ENCODE measurements at regions not wholly inside any gene's neighbourhood (a gene's known extent, or its start where the extent isn't known, plus 50 kb on each side); places are given as distances from the start of the nearest gene placed in this dataset.

- DNase-seq = no peak
- H3K9me3 Mint-ChIP-seq (ENCODE audit: unreplicated experiment) = no peaks in the 10 kb centered on the region
- peaks cover 9% of the 10 kb centered on the region for H3K36me3 Mint-ChIP-seq (ENCODE audit: unreplicated experiment)
- no peak for TF ChIP-seq CTCF (IDR thresholded peaks at IDR 0.05; ENCODE audit: partially characterized antibody, unreplicated experiment)
- H3K27ac Mint-ChIP-seq (ENCODE audit: unreplicated experiment) = no peak overlapping the region
- no peaks in the 10 kb centered on the region for H3K4me1 Mint-ChIP-seq (ENCODE audit: low read depth, unreplicated experiment)
- H3K27me3 Mint-ChIP-seq (ENCODE audit: unreplicated experiment) = no peaks in the 10 kb centered on the region
- H3K4me3 Mint-ChIP-seq (ENCODE audit: unreplicated experiment) = no peak overlapping the region
These were observed 95.1 kb upstream of the LMCD1 start for GRCh38 chr3:8406479-8406878.

GRCh38 chr3:8413337-8413926, 88.2 kb upstream of the LMCD1 start:
- no peak overlapping the region for H3K4me3 Mint-ChIP-seq (ENCODE audit: unreplicated experiment)
- TF ChIP-seq CTCF (IDR thresholded peaks at IDR 0.05; ENCODE audit: partially characterized antibody, unreplicated experiment) = no peak
- no peaks in the 10 kb centered on the region for H3K27me3 Mint-ChIP-seq (ENCODE audit: unreplicated experiment)
- H3K27ac Mint-ChIP-seq (ENCODE audit: unreplicated experiment) = no peak overlapping the region
- H3K36me3 Mint-ChIP-seq (ENCODE audit: unreplicated experiment) = no peaks in the 10 kb centered on the region
- no peaks in the 10 kb centered on the region for H3K9me3 Mint-ChIP-seq (ENCODE audit: unreplicated experiment)
- no peaks in the 10 kb centered on the region for H3K4me1 Mint-ChIP-seq (ENCODE audit: low read depth, unreplicated experiment)
- no peak for DNase-seq

- Mint-ChIP-seq H3K9me3 (ENCODE audit: unreplicated experiment) (no peaks in the 10 kb centered on the region), H3K27me3 (ENCODE audit: unreplicated experiment) (no peaks in the 10 kb centered on the region), H3K27ac (ENCODE audit: unreplicated experiment) (no peak overlapping the region), H3K4me3 (ENCODE audit: unreplicated experiment) (no peak overlapping the region), H3K36me3 (ENCODE audit: unreplicated experiment) (no peaks in the 10 kb centered on the region), H3K4me1 (ENCODE audit: low read depth, unreplicated experiment) (no peaks in the 10 kb centered on the region)
- no peak for DNase-seq
- TF ChIP-seq CTCF (IDR thresholded peaks at IDR 0.05; ENCODE audit: partially characterized antibody, unreplicated experiment) = no peak
These were observed 84.7 kb upstream of the LMCD1 start for GRCh38 chr3:8416965-8417364.

- no peak for TF ChIP-seq CTCF (IDR thresholded peaks at IDR 0.05; ENCODE audit: partially characterized antibody, unreplicated experiment)
- Mint-ChIP-seq H3K27ac (ENCODE audit: unreplicated experiment) (no peak overlapping the region), H3K4me1 (ENCODE audit: low read depth, unreplicated experiment) (no peaks in the 10 kb centered on the region), H3K9me3 (ENCODE audit: unreplicated experiment) (peaks cover 1% of the 10 kb centered on the region), H3K4me3 (ENCODE audit: unreplicated experiment) (no peak overlapping the region), H3K27me3 (ENCODE audit: unreplicated experiment) (no peaks in the 10 kb centered on the region), H3K36me3 (ENCODE audit: unreplicated experiment) (no peaks in the 10 kb centered on the region)
- DNase-seq = no peak
These were observed 81.0 kb upstream of the LMCD1 start for GRCh38 chr3:8420612-8421011.

GRCh38 chr3:8421267-8421666, 80.4 kb upstream of the LMCD1 start:
- no peak for TF ChIP-seq CTCF (IDR thresholded peaks at IDR 0.05; ENCODE audit: partially characterized antibody, unreplicated experiment)
- H3K4me1 Mint-ChIP-seq (ENCODE audit: low read depth, unreplicated experiment) = no peaks in the 10 kb centered on the region
- no peak overlapping the region for H3K27ac Mint-ChIP-seq (ENCODE audit: unreplicated experiment)
- no peak for DNase-seq
- peaks cover 1% of the 10 kb centered on the region for H3K9me3 Mint-ChIP-seq (ENCODE audit: unreplicated experiment)
- H3K36me3 Mint-ChIP-seq (ENCODE audit: unreplicated experiment) = no peaks in the 10 kb centered on the region
- H3K4me3 Mint-ChIP-seq (ENCODE audit: unreplicated experiment) = no peak overlapping the region
- no peaks in the 10 kb centered on the region for H3K27me3 Mint-ChIP-seq (ENCODE audit: unreplicated experiment)
